GM19438 (cell line): ENCODE measurements at regions not wholly inside any gene's neighbourhood (a gene's known extent, or its start where the extent isn't known, plus 50 kb on each side); places are given as distances from the start of the nearest gene placed in this dataset.

Experiments used
- ATAC-seq: cut with Tn5 transposase; IDR thresholded peaks from one replicate; pipeline ENCODE4 v1.9.1; 2021; ENCODE audit warnings: low read depth; ENCODE audit not compliant: unreplicated experiment

DNA sequence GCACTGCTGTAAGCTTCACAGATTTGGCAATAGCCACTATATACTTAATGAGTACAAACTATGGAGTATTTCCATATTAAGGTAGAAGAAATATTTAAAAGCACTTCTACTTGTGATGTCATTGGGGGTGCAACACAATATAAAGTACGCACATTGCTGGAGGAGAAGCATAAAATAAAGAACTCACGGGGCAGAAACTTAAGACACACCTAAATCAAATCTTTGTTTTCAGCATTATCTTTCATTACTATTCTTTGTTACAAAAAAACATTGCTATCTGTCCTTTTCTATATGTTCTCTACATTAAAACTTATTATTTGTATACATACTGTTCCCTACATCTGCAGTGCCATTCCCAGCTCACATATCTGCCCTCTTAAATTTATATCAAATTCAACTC is 93.3 kb upstream of the VPREB1 start:
- no peak for ATAC-seq

DNA sequence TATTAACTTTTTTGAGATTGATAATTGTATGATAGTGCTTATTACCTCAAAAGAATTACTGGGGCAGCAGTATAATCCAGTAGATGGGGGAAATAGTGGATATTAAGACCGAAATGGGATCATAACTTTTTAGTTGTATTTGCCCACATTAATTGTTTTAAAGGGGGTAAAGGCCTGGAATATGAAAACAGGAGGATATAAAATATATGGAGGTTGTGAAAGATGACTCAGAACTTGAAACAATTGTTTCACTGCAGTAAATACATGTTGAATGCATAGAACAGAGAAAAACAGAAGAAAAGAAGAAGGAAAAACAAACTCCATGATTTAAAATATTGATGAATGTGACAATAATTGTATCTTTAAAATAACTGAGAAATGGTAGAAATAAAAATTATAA is 94.1 kb upstream of the VPREB1 start:
- no peak for ATAC-seq

DNA sequence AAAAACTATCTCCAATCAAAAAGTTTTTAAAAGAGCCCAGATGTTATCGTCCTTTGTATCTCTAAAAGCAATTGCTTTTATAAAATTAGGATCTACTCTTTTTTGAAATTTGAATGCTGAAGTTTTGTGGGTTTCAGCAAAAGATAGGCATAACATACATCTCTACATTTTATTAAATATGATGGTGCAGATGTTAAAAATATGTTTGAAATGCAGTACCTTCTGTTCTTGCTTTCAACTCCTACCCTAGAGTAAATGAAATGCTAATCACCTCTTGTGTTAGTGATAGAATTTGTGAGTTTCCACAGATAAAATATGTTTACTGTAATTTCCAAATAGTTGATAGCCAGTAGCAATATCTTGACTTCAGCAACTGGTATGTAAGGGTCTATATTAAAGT is 95.7 kb upstream of the VPREB1 start:
- ATAC-seq: no peak

DNA sequence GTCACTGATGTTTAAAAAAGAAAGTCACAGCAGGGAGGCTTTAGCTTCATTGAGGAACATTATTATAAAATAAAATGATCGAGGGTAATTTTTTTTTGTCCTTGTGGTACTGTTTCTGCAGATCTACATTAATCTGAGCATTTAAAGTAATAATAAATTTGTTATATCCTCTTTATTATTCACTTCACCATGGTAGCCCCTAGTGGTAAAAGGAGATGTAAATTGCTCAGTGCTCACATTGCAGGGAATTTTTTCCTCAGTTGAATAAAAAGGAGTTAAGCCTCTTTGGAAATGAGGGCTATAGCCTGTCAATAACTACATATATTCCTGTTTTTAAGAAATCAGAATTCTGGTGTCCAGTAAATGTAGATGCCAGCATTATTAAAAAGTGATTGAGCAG is 99.7 kb upstream of the VPREB1 start:
- no peak for ATAC-seq

DNA sequence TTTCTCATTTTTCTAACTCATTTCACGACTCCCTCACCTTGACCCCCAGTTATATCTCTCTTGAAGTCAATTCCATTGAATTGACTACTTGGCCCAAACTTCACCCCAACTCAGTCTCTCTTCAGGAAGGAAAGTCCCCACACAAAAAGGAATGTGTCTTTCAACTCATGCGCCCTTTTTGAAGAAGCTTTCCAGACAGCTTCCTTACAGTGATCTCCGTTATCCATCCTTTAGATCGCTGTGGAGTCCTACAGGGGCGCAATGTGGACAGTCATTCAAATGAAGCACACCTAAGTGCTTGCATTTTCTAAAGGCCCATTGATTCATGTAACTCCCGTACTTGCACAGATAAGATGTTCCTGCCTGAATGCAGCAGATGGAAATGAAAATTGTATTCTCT is 101.1 kb upstream of the VPREB1 start:
- ATAC-seq: no peak

DNA sequence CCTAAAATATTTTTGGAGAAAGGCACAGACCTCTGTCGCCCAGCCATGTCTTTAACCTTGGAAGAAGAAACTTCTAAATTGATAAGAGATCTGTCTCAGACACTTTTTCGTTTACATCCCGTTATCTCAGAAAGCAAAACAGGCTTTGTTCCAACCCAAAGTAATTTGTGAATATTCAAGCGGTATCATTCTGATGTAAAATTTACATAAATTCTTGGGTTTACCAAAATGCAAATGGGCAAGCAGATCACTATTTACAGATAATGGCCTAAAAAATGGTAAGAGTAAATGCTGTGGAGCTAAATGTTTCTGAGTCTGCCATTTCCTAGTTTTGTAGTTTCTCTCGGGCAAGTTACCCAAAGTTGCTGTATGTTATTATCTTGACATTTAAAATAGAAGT is 101.9 kb upstream of the VPREB1 start:
- no peak for ATAC-seq

DNA sequence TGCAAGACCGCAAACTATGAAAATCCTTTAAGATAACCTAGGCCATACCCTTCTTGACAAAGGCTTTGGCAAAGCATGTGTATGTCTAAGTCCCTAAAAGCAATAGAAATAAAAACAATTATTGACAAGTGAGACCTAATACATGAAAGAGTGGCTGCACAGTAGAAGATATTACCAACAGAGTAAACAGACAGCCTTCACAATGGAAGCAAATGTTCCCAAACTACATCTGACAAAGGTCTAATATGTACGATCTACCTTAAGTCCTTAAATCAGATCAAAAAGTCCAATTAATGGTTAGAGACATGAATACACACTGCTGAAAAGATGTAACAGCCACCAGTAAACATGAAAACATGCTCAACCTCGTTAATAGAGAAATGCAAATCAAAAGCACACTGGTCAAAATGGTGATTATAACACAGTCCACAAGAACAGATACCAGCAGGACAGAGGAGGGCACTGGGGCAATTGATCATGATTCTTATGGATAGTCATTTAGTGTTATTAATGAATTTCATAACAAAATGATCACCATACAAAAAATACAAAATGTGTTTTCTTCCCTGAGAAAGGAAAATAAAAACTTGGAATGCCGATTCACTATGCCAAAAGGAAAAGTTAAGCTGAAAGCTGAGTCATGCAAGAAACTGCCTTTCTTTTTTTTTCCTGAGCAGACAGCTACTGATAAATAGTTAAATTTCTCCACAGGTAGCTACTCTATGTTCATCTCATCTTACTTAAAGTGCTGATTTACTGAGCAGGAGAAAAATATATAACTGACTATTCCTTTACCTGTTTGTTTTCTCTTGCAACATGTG is 102.6 kb upstream of the VPREB1 start:
- no peak for ATAC-seq

DNA sequence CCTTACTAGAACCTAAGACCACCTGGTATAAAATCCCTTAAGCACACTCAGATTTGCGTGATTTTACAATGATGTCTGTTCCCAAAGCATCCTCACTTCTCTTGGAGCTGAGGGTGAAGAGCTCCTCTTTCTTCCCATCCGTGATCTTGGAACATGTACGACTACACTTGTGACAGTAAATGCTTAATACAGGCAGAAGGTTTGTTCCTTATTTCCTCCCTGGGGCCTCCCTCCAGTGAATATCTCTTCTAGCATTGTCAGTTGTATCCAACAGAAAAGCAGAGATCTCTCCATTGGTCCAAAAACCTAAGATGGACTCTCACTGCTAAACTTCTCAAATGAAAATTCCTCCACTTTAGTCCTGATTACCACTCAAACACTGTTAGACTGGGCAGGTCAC is 103.6 kb upstream of the VPREB1 start:
- ATAC-seq: no peak

DNA sequence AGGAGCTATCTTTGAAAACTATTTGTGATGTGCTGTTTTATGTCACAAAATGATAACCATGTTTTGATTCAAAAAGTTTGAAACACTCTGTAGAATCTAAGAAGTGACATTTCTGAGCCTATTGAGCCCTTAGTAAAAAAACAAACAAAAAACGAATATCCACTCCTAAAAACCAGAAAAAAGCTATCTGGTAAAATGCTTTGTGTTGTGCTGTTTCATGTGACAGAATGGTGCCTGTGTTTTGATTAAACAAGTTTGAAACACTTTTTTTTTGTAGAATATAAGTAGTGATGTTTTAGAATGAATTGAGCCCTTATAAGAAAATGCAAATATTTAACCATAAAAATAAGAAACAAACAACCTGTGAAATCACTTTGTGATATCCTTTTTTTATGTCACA is 105.2 kb upstream of the VPREB1 start:
- ATAC-seq: no peak

DNA sequence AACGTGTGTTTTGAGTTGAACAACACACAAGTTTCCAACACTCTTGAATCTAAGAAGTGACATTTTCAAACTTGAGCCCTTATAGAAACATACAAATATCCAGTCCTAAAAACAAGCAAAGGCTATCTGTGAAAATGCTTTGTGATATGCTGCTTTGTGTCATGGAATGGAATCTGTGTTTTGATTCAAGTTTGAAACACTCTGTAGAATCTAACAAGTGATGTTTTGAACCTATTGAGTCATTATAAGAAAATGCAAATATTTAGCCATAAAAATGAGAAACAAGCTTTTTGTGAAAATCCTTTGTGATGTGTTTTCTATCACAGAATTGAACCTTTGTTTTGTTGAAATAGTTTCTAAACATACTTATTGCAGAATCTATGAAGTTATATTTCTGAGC is 105.7 kb upstream of the VPREB1 start:
- ATAC-seq: no peak

DNA sequence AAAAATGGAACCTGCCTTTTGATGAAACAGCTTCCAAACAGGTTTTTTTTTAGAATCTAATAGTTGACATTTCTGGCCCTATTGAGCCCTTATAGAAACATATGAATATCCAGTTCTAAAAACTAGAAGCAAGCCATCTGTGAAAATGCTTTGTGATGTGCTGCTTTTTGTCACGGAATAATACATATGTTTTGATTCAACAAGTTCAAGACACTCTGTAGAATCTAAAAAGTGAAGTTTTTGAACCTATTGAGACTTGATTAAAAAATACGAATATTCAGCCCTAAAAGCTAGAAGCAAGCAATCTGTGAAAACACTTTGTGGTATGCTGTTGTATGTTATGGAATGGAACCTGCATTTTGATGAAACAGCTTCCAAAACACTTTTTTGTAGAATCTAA is 106.7 kb upstream of the VPREB1 start:
- no peak for ATAC-seq

DNA sequence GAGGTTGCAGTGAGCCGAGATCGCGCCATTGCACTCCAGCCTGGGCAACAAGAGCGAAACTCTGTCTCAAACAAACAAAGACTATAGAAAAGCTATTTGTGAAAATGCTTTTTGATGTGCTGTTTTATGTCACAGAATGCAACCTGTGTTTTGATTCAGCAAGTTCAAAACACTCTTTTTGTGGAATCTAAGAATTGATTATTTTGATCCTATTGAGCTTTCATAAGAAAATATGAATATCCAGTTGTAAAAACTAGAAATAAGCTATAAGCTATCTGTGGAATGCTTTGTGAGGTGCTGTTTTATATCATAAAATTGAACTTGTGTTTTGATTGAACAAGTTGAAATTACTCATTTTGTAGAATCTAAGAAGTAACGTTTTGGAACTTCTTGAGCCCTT is 110.7 kb upstream of the VPREB1 start:
- ATAC-seq: no peak

DNA sequence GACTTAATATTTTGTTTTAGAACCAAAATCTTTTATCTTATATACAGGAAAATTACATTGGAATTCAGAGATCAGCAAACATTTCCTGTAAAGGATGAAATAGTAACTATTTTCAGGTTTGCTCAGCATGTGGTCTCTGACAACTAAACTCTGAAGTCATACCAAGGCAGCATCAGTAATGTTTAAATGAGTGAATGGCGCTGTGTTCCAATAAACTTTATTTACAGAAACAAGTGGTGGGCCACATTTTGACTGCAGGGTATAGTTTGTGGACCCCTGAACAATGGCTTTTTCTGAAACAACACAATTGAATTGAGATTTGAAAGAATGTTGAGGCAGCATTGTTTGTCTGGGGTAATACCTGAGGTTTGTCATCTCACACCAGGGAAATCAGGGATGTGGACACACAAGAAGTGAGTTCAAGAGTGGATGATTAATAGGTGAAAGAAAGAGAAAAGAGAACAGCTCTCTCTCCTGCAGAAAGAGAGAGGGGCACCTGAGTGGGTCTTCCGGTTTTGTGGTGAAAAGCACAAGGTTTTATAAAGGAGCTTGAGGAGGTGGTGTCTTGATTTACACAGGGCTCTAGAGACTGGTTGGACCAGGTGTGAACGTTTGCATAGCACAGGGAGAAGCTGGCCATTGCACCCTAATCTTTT is 113.5 kb upstream of the VPREB1 start:
- ATAC-seq: no peak

DNA sequence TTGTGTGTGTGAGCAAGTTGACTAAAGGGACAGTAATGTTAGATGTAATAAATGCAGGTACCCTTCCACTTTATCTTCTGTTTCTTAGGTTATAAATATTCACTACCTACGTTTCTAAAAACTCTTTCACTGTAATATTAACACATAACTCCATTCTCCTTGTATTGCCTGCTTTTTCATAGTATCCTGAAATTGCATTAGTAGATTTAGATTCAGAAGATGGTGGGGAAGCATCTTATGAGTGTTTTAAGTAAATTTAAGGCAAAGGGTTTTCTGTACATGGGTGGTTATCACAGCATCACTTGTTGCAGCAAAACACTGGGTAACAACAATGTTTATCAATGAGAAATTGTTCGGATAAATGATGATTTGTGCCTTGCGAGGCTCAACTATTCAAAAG is 115.2 kb upstream of the VPREB1 start:
- ATAC-seq: no peak

DNA sequence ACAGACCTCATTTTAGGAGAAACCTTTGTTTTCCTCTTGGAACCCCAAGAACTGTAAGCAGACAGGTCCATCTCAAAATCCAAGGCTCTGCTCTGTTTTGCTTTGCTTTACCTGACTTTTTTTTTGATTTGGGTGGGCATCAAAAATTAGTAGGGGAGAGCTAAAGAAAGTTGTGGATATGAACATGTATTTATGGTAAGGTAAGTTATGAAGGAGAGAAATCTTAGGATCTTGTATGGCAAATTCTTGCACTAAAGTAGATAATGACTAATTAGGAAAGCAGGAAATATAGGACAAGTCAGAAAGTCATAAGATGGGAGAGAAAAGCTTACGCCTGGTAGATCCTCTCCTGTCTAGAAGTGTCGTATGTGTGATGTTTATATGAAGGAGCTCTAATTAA is 116.1 kb upstream of the VPREB1 start:
- no peak for ATAC-seq

DNA sequence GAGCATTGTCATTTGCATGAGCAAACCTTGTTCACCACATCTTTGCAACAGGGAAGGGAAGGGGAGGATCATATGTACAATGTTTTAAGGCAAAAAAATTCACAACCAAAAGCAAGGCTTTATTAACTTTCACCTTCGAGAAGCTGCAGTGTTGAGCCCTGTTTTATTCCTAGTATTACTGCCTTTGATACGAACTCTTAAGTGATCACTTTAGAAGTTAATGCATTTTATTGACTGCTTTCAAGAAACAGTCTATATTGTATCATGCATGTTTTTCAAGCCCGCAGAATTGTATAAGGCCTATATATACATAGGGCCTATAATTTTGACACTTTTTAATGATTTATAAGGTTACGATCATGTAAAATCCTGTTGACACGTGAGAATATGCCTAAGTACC is 117.5 kb upstream of the VPREB1 start:
- ATAC-seq: no peak

DNA sequence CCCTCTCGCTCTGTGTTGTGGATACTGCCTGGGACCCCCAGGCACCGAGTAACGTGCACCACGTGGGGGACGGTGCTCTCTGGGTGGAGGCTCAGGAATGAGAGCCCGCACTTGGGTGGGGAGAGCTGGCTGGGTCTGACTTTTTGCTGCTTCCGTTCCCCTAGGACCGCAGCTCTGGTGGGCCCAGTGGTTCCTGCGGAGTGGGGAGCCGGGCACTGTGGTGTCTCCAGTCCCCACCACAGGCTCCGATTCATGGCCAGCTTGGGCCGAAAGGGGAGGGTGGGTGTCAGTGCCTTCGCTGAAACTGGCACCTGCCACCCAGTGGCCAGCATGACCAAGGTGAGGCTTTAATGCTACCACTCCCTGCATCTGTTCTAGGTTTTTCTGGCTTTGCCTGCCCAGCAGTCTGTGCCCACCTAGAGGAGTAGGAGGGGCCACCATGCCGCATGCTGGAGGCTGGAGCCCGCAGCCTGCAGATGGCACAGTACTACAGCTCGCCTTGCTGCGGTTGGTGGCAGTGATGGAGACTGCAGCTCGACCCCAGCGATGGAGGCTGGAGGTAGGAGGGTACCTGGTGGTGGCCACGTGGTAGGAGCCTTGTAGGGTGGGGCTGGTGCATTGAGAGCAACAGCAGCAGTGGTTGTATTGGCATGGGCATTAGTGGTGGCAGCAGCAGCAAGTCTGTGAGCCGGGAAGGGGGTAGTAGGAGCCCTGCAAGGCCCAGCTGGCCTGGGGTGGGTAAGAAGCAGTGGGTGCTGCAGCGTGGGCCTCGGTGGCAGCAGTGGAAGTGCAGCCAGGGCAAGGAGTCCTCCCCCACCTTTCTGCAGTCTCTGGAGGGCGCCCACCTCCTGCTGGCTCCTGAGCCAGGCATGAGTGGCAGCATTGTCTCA is 118.8 kb upstream of the VPREB1 start:
- ATAC-seq: no peak

DNA sequence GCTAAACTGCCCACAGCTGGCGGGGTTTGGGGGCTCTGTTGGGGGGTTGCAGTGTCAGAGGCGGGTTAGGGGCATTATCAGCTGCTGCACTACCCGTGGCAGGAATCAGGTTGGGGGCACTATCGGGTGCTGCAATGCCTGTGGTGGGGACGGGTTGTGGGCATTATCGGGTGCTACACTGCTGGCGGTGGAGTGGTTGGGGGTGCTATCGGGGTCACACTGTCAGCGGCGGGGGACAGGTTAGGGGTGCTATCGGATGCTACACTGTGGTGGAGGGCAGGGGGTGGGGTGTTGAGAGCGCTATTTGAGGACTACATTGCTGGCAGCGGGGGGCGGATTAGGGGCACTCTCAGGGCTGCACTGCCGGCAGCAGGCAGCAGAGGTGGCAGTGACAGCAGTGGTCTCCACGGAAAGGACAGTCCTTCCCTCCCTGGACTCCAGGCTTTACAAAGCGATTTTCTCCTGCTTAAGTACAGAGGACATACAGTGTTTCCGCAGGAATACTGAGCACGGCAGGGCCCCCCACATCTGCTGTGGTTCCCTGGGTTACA is 119.5 kb upstream of the VPREB1 start:
- no peak for ATAC-seq

DNA sequence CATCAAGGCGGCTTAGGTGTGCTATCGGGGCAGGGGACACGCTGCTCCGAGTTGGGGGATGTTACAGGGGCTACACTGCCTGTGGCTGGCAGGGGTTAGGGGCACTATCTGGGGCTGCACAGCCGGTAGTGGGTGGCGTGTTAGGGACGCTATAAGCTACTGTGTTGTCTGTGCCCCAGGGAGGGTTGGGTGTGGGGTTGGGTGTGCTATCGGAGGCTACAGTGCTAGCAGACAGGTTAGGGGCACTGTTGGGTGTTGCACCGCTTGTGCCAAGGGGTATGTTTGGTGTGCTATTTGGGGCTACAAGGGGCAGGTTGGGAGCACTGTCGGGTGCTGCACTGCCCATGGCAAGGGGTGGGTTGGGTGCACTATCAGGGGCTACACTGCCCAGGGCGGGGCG is 120.2 kb upstream of the VPREB1 start:
- no peak for ATAC-seq

DNA sequence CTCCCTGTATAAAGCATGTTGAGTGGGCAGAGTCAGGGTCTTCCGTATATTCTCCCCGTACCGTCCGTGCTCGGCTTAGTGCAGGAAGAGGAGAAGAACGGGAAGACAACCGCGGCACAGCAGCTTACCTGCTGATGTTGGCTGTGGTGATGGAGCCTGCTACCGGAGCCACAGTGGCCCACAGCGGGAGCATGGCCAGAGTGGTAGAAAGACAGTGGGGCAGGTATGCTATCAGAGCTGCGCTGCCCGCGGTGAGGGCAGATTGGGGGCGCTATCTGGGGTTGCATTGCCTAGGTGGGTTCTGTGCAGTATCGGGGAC is 120.7 kb upstream of the VPREB1 start:
- ATAC-seq: no peak
